Nephron progenitor cell (in vitro differentiated cells): ENCODE measurements at regions not wholly inside any gene's neighbourhood (a gene's known extent, or its start where the extent isn't known, plus 50 kb on each side); places are given as distances from the start of the nearest gene placed in this dataset.

ENCODE experiments used
- DNase-seq: peaks from one replicate; pipeline ENCODE4 v3.0.0; 2021
- H3K27ac Mint-ChIP-seq: 2 replicates; pipeline ENCODE4 v1.8.0; 2021; ENCODE audit warnings: mild to moderate bottlenecking, moderate library complexity, mixed read lengths
- H3K27me3 Mint-ChIP-seq: 2 replicates; pipeline ENCODE4 v1.8.0; 2021; ENCODE audit warnings: mild to moderate bottlenecking, low read depth, mixed read lengths; ENCODE audit not compliant: poor library complexity
- H3K36me3 Mint-ChIP-seq: 2 replicates; pipeline ENCODE4 v1.8.0; 2021; ENCODE audit warnings: low read depth, mixed read lengths
- H3K4me1 Mint-ChIP-seq: 2 replicates; pipeline ENCODE4 v1.8.0; 2021; ENCODE audit warnings: mixed read lengths
- H3K4me3 Mint-ChIP-seq: 2 replicates; pipeline ENCODE4 v1.8.0; 2021; ENCODE audit warnings: mild to moderate bottlenecking, moderate library complexity, mixed read lengths
- H3K9me3 Mint-ChIP-seq: 2 replicates; pipeline ENCODE4 v1.8.0; 2021; ENCODE audit warnings: mild to moderate bottlenecking, moderate library complexity, mixed read lengths
- TF ChIP-seq, protein P1 (sequence below): fragments of 200-600 bp; sonication (generic); IDR thresholded peaks from 2 replicates; pipeline ENCODE4 v1.5.0; 2021; ENCODE audit warnings: antibody characterized with exemption

DNA sequence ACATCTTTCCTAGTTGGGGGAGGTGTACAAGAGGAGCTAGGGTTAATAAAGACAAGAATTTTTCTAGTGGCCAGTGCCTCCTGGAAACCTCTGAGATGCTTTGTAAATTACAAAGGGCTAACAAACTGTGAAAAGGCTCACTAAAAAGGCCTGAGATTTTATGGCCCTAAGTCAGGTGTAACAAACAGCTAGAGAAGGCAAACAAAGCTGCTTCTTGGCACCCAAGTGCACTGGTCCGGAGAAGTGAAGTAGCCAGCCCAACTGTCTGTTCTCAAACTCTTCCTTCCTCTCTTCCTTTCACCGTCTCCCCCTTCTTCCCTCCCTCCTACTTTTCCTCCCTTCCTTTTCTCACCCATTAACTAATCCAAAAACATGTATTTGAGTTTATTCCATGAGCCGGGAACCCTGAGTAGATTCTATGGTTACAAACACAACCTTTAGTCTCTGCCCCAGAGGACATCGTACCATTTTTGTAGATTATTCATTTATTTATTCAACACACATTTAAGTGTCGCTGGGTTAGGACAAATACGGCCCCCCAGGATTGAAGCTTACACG is 143.4 kb upstream of the PCGF5 start:
- no peak overlapping the region for H3K27ac Mint-ChIP-seq
- TF ChIP-seq, protein P1, sequence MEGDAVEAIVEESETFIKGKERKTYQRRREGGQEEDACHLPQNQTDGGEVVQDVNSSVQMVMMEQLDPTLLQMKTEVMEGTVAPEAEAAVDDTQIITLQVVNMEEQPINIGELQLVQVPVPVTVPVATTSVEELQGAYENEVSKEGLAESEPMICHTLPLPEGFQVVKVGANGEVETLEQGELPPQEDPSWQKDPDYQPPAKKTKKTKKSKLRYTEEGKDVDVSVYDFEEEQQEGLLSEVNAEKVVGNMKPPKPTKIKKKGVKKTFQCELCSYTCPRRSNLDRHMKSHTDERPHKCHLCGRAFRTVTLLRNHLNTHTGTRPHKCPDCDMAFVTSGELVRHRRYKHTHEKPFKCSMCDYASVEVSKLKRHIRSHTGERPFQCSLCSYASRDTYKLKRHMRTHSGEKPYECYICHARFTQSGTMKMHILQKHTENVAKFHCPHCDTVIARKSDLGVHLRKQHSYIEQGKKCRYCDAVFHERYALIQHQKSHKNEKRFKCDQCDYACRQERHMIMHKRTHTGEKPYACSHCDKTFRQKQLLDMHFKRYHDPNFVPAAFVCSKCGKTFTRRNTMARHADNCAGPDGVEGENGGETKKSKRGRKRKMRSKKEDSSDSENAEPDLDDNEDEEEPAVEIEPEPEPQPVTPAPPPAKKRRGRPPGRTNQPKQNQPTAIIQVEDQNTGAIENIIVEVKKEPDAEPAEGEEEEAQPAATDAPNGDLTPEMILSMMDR, result no peak
- DNase-seq, result no peak
- no peak overlapping the region for H3K4me3 Mint-ChIP-seq
- H3K9me3 Mint-ChIP-seq, result peaks cover 4% of the 10 kb centered on the region
- no peaks in the 10 kb centered on the region for H3K36me3 Mint-ChIP-seq
- peaks cover 3% of the 10 kb centered on the region for H3K27me3 Mint-ChIP-seq
- H3K4me1 Mint-ChIP-seq, result peaks cover 10% of the 10 kb centered on the region

DNA sequence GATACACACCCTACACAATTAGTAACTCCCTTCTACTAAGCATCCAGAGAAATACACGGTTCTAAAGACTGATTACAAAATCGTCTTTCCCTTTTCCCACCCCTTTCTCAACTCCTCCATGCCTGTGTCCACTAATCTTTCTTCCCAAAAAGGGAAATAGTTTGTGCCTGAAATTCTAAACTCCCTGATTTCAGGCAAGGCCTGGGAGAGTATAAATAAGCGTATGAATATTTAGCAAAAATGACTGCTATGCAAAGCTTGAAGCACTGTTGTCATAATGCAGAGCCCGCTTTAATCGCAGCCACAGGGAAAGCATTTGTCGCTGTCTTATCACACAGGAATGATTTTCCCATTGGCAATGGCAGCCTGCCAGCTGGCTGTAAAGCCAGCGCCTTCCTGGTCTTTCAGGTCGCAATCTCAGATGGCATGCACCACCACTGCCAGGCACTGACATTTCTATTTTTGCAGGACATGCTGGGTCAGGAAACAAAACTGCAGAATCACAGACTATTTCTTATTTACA is 142.9 kb upstream of the PCGF5 start:
- H3K4me3 Mint-ChIP-seq, result no peak overlapping the region
- peaks cover 3% of the 10 kb centered on the region for H3K27me3 Mint-ChIP-seq
- TF ChIP-seq, protein P1, result no peak
- DNase-seq, result no peak
- H3K9me3 Mint-ChIP-seq, result peaks cover 4% of the 10 kb centered on the region
- H3K36me3 Mint-ChIP-seq, result no peaks in the 10 kb centered on the region
- no peak overlapping the region for H3K27ac Mint-ChIP-seq
- peaks cover 10% of the 10 kb centered on the region for H3K4me1 Mint-ChIP-seq

DNA sequence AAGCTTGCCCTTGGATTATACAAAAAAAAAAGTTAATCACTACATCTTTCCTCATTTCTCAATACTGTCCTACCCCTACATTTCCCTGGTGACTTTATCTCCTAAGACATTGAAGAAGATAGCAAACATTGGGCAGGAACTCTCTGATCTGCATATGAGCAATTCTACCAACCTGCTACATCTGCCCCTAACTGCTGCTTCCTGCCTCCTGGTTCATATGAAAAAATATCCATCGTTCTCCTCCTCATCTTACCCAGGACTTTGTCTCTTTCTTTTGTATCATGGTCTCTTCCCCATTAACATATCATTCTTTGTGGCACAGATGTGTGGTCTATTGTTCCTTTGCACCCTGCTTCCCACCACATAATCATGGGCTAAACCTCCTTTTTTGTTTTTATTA is 139.7 kb upstream of the PCGF5 start:
- peak overlapping the region; percentile 19 for H3K27ac Mint-ChIP-seq
- TF ChIP-seq, protein P1, result no peak
- H3K36me3 Mint-ChIP-seq, result no peaks in the 10 kb centered on the region
- peaks cover 6% of the 10 kb centered on the region for H3K9me3 Mint-ChIP-seq
- no peak for DNase-seq
- H3K4me3 Mint-ChIP-seq, result no peak overlapping the region
- H3K4me1 Mint-ChIP-seq, result peaks cover 10% of the 10 kb centered on the region
- H3K27me3 Mint-ChIP-seq, result no peaks in the 10 kb centered on the region

DNA sequence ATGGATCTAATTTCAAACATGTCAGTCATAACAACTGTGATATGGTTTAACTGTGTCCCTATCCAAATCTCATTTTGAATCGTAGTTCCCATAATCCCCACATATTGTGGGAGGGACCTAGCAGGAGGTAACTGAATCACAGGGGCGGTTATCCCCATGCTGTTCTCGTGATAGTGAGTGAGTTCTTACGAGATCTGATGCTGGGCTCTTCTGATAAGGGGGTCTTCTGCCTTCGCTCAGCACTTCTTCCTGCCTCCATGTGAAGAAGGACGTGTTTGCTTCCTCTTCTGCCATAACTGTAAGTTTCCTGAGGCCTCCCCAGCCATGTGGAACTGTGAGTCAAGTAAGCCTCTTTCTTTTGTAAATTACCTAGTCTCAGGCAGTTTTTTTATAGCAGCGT is 138.0 kb upstream of the PCGF5 start:
- Mint-ChIP-seq H3K27ac (peak overlapping the region; percentile 33), H3K36me3 (no peaks in the 10 kb centered on the region)
- DNase-seq, result no peak

DNA sequence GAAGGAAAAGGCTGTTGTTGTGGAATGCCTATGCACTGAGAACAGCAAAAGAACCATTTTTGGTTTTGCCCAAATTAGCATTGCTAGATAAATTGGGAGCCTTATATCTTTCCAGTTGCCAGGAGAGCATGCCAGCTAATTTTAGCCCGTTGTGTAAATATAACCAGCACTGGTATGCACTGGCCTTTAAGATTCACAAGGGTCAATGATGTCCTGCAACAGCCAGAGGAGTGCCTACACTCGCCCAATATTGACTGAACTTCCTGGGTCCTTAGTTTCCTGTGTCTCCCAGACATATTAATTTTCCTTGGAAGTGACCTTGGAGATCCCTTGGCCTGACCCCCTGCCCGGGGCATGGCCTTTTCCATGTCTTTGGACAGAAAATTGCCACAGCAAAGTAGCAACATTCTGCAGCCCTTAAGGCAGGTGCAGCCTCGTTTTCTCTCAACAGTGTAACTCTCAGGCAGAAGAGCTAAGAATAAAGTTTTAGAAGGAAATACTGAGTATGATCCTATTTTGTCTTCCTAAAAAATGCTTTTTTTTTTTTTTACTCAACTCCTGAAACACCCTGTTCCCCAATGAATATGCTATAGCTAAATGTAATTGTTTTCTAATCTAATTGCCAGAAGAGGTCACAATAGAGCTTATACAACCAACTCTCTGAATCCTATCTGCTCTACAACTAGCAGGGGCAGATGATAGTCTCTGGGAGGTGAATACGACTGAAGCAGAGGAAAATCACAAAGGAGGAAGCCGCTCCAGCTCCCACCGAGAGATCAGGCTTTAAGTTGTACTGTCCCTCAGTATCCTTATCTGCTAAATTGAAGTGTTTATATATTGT is 131.9 kb upstream of the PCGF5 start:
- Mint-ChIP-seq H3K9me3 (peaks cover 20% of the 10 kb centered on the region), H3K27ac (no peak overlapping the region), H3K4me3 (no peak overlapping the region), H3K36me3 (no peaks in the 10 kb centered on the region), H3K4me1 (no peaks in the 10 kb centered on the region), H3K27me3 (no peaks in the 10 kb centered on the region)
- no peak for DNase-seq
- TF ChIP-seq, protein P1, result no peak

More for the DNA sequence above, 138.0 kb upstream of the PCGF5 start:
- H3K4me3 Mint-ChIP-seq, result no peak overlapping the region
- peaks cover 6% of the 10 kb centered on the region for H3K9me3 Mint-ChIP-seq
- H3K27me3 Mint-ChIP-seq, result no peaks in the 10 kb centered on the region
- TF ChIP-seq, protein P1, result no peak
- peaks cover 2% of the 10 kb centered on the region for H3K4me1 Mint-ChIP-seq
